K562 (cell line): ENCODE measurements at regions not wholly inside any gene's neighbourhood (a gene's known extent, or its start where the extent isn't known, plus 50 kb on each side); places are given as distances from the start of the nearest gene placed in this dataset.

ENCODE experiments used
- ATAC-seq: fragments of 200-7000 bp; cut with Tn5 transposase; 3 replicates; pipeline ENCODE4 v1.9.1; 2020; ENCODE audit warnings: moderate library complexity
- BruUV-seq: library from RNA; stranded (reverse); fragments of 400-500 nt; replicated peaks from 2 replicates; lab custom pipeline; 2021; lab: Mats Ljungman, UMichigan
- CTCF ChIA-PET: fragments of 300-600 bp; formaldehyde crosslinking; extraction: SDS; loops from one replicate; lab custom pipeline; 2021; ENCODE audit warnings: low intra/inter-chr PET ratio; lab: Yijun Ruan, JAX
- POLR2A ChIA-PET: fragments of 300-600, 350-650 bp; sonication (Branson Sonifier 250); formaldehyde crosslinking; extraction: SDS; loops from one replicate; lab custom pipeline; 2021; ENCODE audit warnings: antibody characterized with exemption, inconsistent platforms; lab: Yijun Ruan, JAX
- DNase-seq, 4 experiments: peaks; one replicate each; pipeline versions ENCODE4 v3.0.0 to v3.0.0-alpha.2; 2011 to 2018; ENCODE audit warnings: low spot score in 3 of 4, mixed read lengths in 3 of 4; ENCODE audit errors: extremely low read depth in 1 of 4
- FAIRE-seq: peaks from 2 replicates; lab custom pipeline; 2011; peaks lifted over from hg19 to GRCh38; lab: Jason Lieb, UNC
- H2AFZ ChIP-seq: 2 replicates; pipeline ENCODE4 v1.6.0; 2011; ENCODE audit warnings: low read depth, low read length, control low read depth, inconsistent platforms
- H3K27ac ChIP-seq: fragments of 200-600 bp; 3 replicates; pipeline ENCODE4 v1.8.0; 2011; ENCODE audit warnings: low read depth, mild to moderate bottlenecking, control low read depth, inconsistent platforms, low read length, moderate library complexity, mixed read lengths; ENCODE audit errors: extremely low read depth
- H3K27me3 ChIP-seq, 2 experiments: fragments of 300-600 bp in 1 of 2; 2 replicates in 1 of 2; 3 replicates in 1 of 2; pipeline versions ENCODE4 v1.6.0 to v1.8.0; 2011; ENCODE audit warnings: inconsistent platforms in 2 of 2, low read length in 2 of 2, mild to moderate bottlenecking in 1 of 2, mixed read lengths in 1 of 2, moderate library complexity in 1 of 2; ENCODE audit not compliant: control insufficient read depth in 2 of 2, insufficient read depth in 2 of 2
- H3K36me3 ChIP-seq: fragments of 300-600 bp; 3 replicates; pipeline ENCODE4 v1.8.0; 2011; ENCODE audit warnings: mild to moderate bottlenecking, low read length, inconsistent platforms; ENCODE audit not compliant: control insufficient read depth, insufficient read depth
- H3K4me1 ChIP-seq, 2 experiments: fragments of 200-600 bp in 1 of 2; replicated peaks in 1 of 2; 2 replicates in 1 of 2; 3 replicates in 1 of 2; pipeline versions ENCODE4 v1.5.1 to v1.8.0; 2011; ENCODE audit warnings: inconsistent platforms in 2 of 2, low read length in 2 of 2, mild to moderate bottlenecking in 1 of 2, mixed read lengths in 1 of 2, moderate library complexity in 1 of 2; ENCODE audit not compliant: control insufficient read depth in 2 of 2, insufficient read depth in 2 of 2
- H3K4me2 ChIP-seq: 2 replicates; pipeline ENCODE4 v1.6.1; 2011; ENCODE audit warnings: low read length, control low read depth, inconsistent platforms, mixed read lengths; ENCODE audit not compliant: insufficient read depth
- H3K4me3 ChIP-seq: fragments of 200-600 bp; sonication (generic), shearing (Covaris generic); 2 replicates; pipeline ENCODE4 v1.5.1; 2016; ENCODE audit warnings: control low read depth, inconsistent platforms
- H3K79me2 ChIP-seq: fragments of 200-600 bp; 3 replicates; pipeline ENCODE4 v1.8.0; 2011; ENCODE audit warnings: low read length, inconsistent platforms; ENCODE audit not compliant: control insufficient read depth, insufficient read depth
- H3K9ac ChIP-seq, 2 experiments: 2 replicates each; pipeline versions ENCODE4 v1.6.0 to v1.6.1; 2011; ENCODE audit warnings: low read depth in 2 of 2, low read length in 2 of 2, control low read depth in 1 of 2, inconsistent platforms in 1 of 2, mild to moderate bottlenecking in 1 of 2, mixed read lengths in 1 of 2; ENCODE audit not compliant: insufficient read depth in 1 of 2
- H3K9me1 ChIP-seq: one replicate; pipeline ENCODE4 v1.6.0; 2011; ENCODE audit warnings: inconsistent platforms, mild to moderate bottlenecking, low read length, moderate library complexity; ENCODE audit not compliant: control insufficient read depth, insufficient read depth
- H3K9me3 ChIP-seq: replicated peaks from 2 replicates; pipeline ENCODE4 v1.5.1; 2011; ENCODE audit warnings: low read depth, low read length, inconsistent platforms; ENCODE audit not compliant: control insufficient read depth, insufficient read depth
- H4K20me1 ChIP-seq: replicated peaks from 2 replicates; pipeline ENCODE4 v1.6.1; 2011; ENCODE audit warnings: low read length, inconsistent platforms, mixed read lengths; ENCODE audit not compliant: control insufficient read depth, insufficient read depth
- AFF1 ChIP-seq, 2 experiments: fragments of 450-650 bp; IDR thresholded peaks; 2 replicates each; pipeline ENCODE4 v1.6.1; 2018; ENCODE audit warnings: mild to moderate bottlenecking in 2 of 2, low read depth in 1 of 2; ENCODE audit not compliant: partially characterized antibody in 2 of 2
- BMI1 ChIP-seq: fragments of 150-350 bp; IDR thresholded peaks from 2 replicates; pipeline ENCODE4 v1.6.1; 2014; ENCODE audit warnings: low read length
- BRF1 ChIP-seq: IDR thresholded peaks from 3 replicates; pipeline ENCODE4 v1.6.1; 2011; ENCODE audit warnings: borderline replicate concordance, mild to moderate bottlenecking; ENCODE audit not compliant: insufficient read length; ENCODE audit errors: extremely low read depth
- ETV6 ChIP-seq, 3 experiments: fragments of 150-350 bp in 1 of 3; sonication (generic) in 1 of 3; formaldehyde crosslinking in 1 of 3; IDR thresholded peaks; 2 replicates each; pipeline versions ENCODE4 v1.6.1 to v1.8.0; 2014 to 2022; ENCODE audit warnings: borderline replicate concordance in 2 of 3, low read depth in 2 of 3, antibody characterized with exemption in 1 of 3, low read length in 1 of 3, mild to moderate bottlenecking in 1 of 3, missing genetic modification reagents in 1 of 3
- FOXK1 ChIP-seq: sonication (generic); formaldehyde crosslinking; IDR thresholded peaks from 2 replicates; pipeline ENCODE4 v1.8.0; 2022; ENCODE audit warnings: missing genetic modification reagents, mild to moderate bottlenecking, borderline replicate concordance
- FOXP1 ChIP-seq: sonication (generic); formaldehyde crosslinking; IDR thresholded peaks from 2 replicates; pipeline ENCODE4 v1.8.0; 2022; ENCODE audit warnings: mild to moderate bottlenecking, missing genetic modification reagents
- MYBL2 ChIP-seq, 2 experiments: fragments of 450-650 bp in 1 of 2; sonication (generic) in 1 of 2; formaldehyde crosslinking in 1 of 2; IDR thresholded peaks; 2 replicates each; pipeline versions ENCODE4 v1.6.1 to v1.8.1; 2017 to 2022; ENCODE audit warnings: borderline replicate concordance in 1 of 2, inconsistent platforms in 1 of 2, low read depth in 1 of 2, mild to moderate bottlenecking in 1 of 2, missing genetic modification reagents in 1 of 2, moderate library complexity in 1 of 2
- NFE2 ChIP-seq: IDR thresholded peaks from 2 replicates; pipeline ENCODE4 v1.6.1; 2014; ENCODE audit warnings: antibody characterized with exemption, low read depth
- ZEB2 ChIP-seq: fragments of 450-650 bp; IDR thresholded peaks from 2 replicates; pipeline ENCODE4 v1.6.1; 2016
- ZNF436 ChIP-seq: fragments of 250-450, 450-650 bp; sonication (Bioruptor Pico); formaldehyde crosslinking; IDR thresholded peaks from 2 replicates; pipeline ENCODE4 v1.7.0; 2020; ENCODE audit warnings: mild to moderate bottlenecking
- WGBS: fragments of 100-300 bp; shearing (Covaris generic); methylation state at CpG from one replicate; pipeline ENCODE4 v1.1.6; 2016; ENCODE audit warnings: low coverage, mixed read lengths; ENCODE audit not compliant: insufficient coverage; ENCODE audit errors: missing lambda C conversion rate; 5-methylcytosine and 5-hydroxymethylcytosine counted together
- in situ Hi-C: fragments of 300-500 bp; cut with MboI; formaldehyde crosslinking; loops from 4 replicates; pipeline ENCODE4 v1.15.0; 2018; ENCODE audit warnings: inconsistent platforms, mixed read lengths
- intact Hi-C: fragments of 100-400 bp; cut with micrococcal nuclease; formaldehyde crosslinking; loops from 2 replicates; pipeline ENCODE4 v1.14.2; 2022

GRCh38 chr4:181967401-181967800 is 275.8 kb upstream of the TENM3 start:
- no peak for FAIRE-seq
- no peak for DNase-seq
- no peak overlapping the region for H2AFZ ChIP-seq
- TF ChIP-seq NFE2, result no peak
- TF ChIP-seq ZNF436 (CRISPR knock-in tag), result no peak
- no peak for TF ChIP-seq AFF1 (IDR thresholded peaks at IDR 0.05; ENCODE audit: low read depth in 1 of 2, partially characterized antibody in 2 of 2)
- no peak for TF ChIP-seq BRF1
- TF ChIP-seq FOXK1 (CRISPR knock-in tag), result no peak
- no peak for TF ChIP-seq FOXP1 (CRISPR knock-in tag)
- no peak for TF ChIP-seq MYBL2 (IDR thresholded peaks at IDR 0.05; ENCODE audit: low read depth)
- TF ChIP-seq MYBL2 (CRISPR knock-in tag; IDR thresholded peaks at IDR 0.05; ENCODE audit: borderline replicate concordance), result no peak
- TF ChIP-seq ZEB2, result no peak
- no peak for TF ChIP-seq BMI1
- TF ChIP-seq ETV6 (IDR thresholded peaks at IDR 0.05; ENCODE audit: borderline replicate concordance in 1 of 2, low read depth in 2 of 2, low read length in 1 of 2), result no peak
- no peak for TF ChIP-seq ETV6 (CRISPR knock-in tag; IDR thresholded peaks at IDR 0.05; ENCODE audit: borderline replicate concordance)
- no TSS peak for BruUV-seq
- in situ Hi-C loops (no loop called here), intact Hi-C loops (no loop called here)
- H3K4me3 ChIP-seq, result no peak overlapping the region
- H3K36me3 ChIP-seq, result no peaks in the 10 kb centered on the region
- H3K9ac ChIP-seq, result no peak overlapping the region
- H4K20me1 ChIP-seq, result no peaks in the 10 kb centered on the region
- ATAC-seq, result no peak
- H3K4me1 ChIP-seq, result no peaks in the 10 kb centered on the region
- no peaks in the 10 kb centered on the region for H3K9me3 ChIP-seq
- H3K9me1 ChIP-seq, result no peaks in the 10 kb centered on the region
- 0% methylated on average over 3 of the region's 3 CpGs for WGBS
- no peak overlapping the region for H3K4me2 ChIP-seq
- H3K79me2 ChIP-seq, result no peaks in the 10 kb centered on the region
- no peak overlapping the region for H3K27ac ChIP-seq
- no peaks in the 10 kb centered on the region for H3K27me3 ChIP-seq
- CTCF ChIA-PET, result no interaction called here
- POLR2A ChIA-PET, result no interaction called here
